PC-3 (cell line): ENCODE measurements at regions not wholly inside any gene's neighbourhood (a gene's known extent, or its start where the extent isn't known, plus 50 kb on each side); places are given as distances from the start of the nearest gene placed in this dataset.

Experiments used
- CTCF ChIP-seq: fragments of 300-600 bp; sonication (generic); conservative IDR thresholded peaks from 2 replicates; pipeline ENCODE4 v1.5.1; 2017; ENCODE audit warnings: antibody characterized with exemption, low read depth, mild to moderate bottlenecking, low read length
- EZH2 ChIP-seq: fragments of 300-600 bp; sonication (generic); IDR thresholded peaks from one replicate; pipeline ENCODE4 v1.6.1; 2017; ENCODE audit warnings: antibody characterized with exemption, mild to moderate bottlenecking, low read length; ENCODE audit not compliant: unreplicated experiment
- EZH2phosphoT487 ChIP-seq: fragments of 300-600 bp; sonication (generic); IDR thresholded peaks from 2 replicates; pipeline ENCODE4 v1.6.1; 2018; ENCODE audit warnings: mild to moderate bottlenecking, antibody characterized with exemption, low read length, borderline replicate concordance

GRCh38 chr4:130143656-130144055, 1047.7 kb downstream of the C4orf33 start:
- TF ChIP-seq CTCF (no peak), EZH2 (no peak), EZH2phosphoT487 (no peak)
